Thoracic aorta (tissue), 2 donors: ENCODE measurements at regions not wholly inside any gene's neighbourhood (a gene's known extent, or its start where the extent isn't known, plus 50 kb on each side); places are given as distances from the start of the nearest gene placed in this dataset.

Experiments used
- ATAC-seq: fragments of 150-250 bp; one replicate; pipeline ENCODE4 v1.8.0; 2017; ENCODE audit warnings: low read depth; ENCODE audit not compliant: insufficient number of reproducible peaks, low FRiP score
- DNase-seq: peaks from one replicate; pipeline ENCODE4 v3.0.0-alpha.2; 2020; ENCODE audit warnings: low spot score
- H3K27ac ChIP-seq, 2 donors: fragments of 200-600 bp; sonication (generic); 1 replicate in 1 of 2; 2 replicates in 1 of 2; pipeline ENCODE4 v1.5.1; 2016; ENCODE audit warnings: mild to moderate bottlenecking in 2 of 2, moderate library complexity in 2 of 2
- H3K27me3 ChIP-seq: fragments of 200-600 bp; sonication (generic); replicated peaks from 2 replicates; pipeline ENCODE4 v1.6.0; 2016; ENCODE audit warnings: mild to moderate bottlenecking; ENCODE audit not compliant: insufficient read depth
- H3K36me3 ChIP-seq: fragments of 200-600 bp; sonication (generic); one replicate; pipeline ENCODE4 v1.5.1; 2016
- H3K4me1 ChIP-seq, 2 donors: fragments of 200-600 bp; sonication (generic); 1 replicate in 1 of 2; 2 replicates in 1 of 2; pipeline versions ENCODE4 v1.5.1 to v1.6.0; 2016; ENCODE audit warnings: low read depth in 2 of 2, mild to moderate bottlenecking in 1 of 2; ENCODE audit not compliant: control insufficient read depth in 1 of 2
- H3K4me3 ChIP-seq: fragments of 200-600 bp; sonication (generic); 2 replicates; pipeline ENCODE4 v1.5.1; 2016; ENCODE audit warnings: mild to moderate bottlenecking
- H3K9me3 ChIP-seq: fragments of 200-600 bp; sonication (generic); 2 replicates; pipeline ENCODE4 v1.5.1; 2016
- CTCF ChIP-seq: fragments of 200-600 bp; sonication (generic); IDR thresholded peaks from one replicate; pipeline ENCODE4 v1.5.1; 2019; ENCODE audit warnings: antibody characterized with exemption

GRCh38 chr14:59017285-59017965, 171.0 kb upstream of the DAAM1 start:
- no peak for TF ChIP-seq CTCF
- DNase-seq (no peak), ATAC-seq (no peak)
- no peak overlapping the region for H3K4me3 ChIP-seq
- H3K36me3 ChIP-seq, result no peaks in the 10 kb centered on the region
- H3K27ac ChIP-seq, result no peak overlapping the region
- no peaks in the 10 kb centered on the region for H3K4me1 ChIP-seq
- H3K27me3 ChIP-seq, result no peaks in the 10 kb centered on the region
- peaks cover 8% of the 10 kb centered on the region for H3K9me3 ChIP-seq

- TF ChIP-seq CTCF, result no peak
- no peaks in the 10 kb centered on the region for H3K36me3 ChIP-seq
- H3K27ac ChIP-seq, result no peak overlapping the region
- no peaks in the 10 kb centered on the region for H3K4me1 ChIP-seq
- no peak for ATAC-seq
- H3K4me3 ChIP-seq, result no peak overlapping the region
- no peaks in the 10 kb centered on the region for H3K27me3 ChIP-seq
- no peaks in the 10 kb centered on the region for H3K9me3 ChIP-seq
- no peak for DNase-seq
These were observed 170.0 kb upstream of the DAAM1 start for GRCh38 chr14:59018460-59018859.

- H3K4me1 ChIP-seq, result no peaks in the 10 kb centered on the region
- DNase-seq, result no peak
- ATAC-seq, result no peak
- no peak overlapping the region for H3K4me3 ChIP-seq
- TF ChIP-seq CTCF, result no peak
- H3K36me3 ChIP-seq, result no peaks in the 10 kb centered on the region
- no peak overlapping the region for H3K27ac ChIP-seq
- no peaks in the 10 kb centered on the region for H3K9me3 ChIP-seq
- no peaks in the 10 kb centered on the region for H3K27me3 ChIP-seq
These were observed 169.5 kb upstream of the DAAM1 start for GRCh38 chr14:59018978-59019377.

DNA sequence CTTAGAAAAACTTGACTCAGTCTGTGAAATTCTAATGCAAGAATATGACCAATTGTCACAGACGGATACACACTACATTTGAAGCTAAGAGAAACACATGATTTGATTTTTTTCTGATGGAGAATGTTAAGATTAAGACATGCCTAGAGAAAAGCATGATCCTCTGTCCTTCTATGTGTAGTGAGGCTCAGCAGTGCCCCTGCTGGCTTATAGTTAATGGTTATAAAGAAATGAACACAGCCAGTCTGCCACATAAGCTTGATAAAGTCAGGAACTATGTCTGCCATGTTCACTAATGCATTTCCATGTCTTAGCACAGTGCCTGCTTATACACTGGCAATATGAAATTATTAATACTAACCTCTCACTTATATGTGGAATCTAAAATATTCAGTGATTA, 168.1 kb upstream of the DAAM1 start:
- no peak overlapping the region for H3K27ac ChIP-seq
- H3K36me3 ChIP-seq, result no peaks in the 10 kb centered on the region
- no peaks in the 10 kb centered on the region for H3K9me3 ChIP-seq
- no peaks in the 10 kb centered on the region for H3K4me1 ChIP-seq
- ATAC-seq (no peak), DNase-seq (no peak)
- H3K27me3 ChIP-seq, result no peaks in the 10 kb centered on the region
- no peak for TF ChIP-seq CTCF
- H3K4me3 ChIP-seq, result no peak overlapping the region

DNA sequence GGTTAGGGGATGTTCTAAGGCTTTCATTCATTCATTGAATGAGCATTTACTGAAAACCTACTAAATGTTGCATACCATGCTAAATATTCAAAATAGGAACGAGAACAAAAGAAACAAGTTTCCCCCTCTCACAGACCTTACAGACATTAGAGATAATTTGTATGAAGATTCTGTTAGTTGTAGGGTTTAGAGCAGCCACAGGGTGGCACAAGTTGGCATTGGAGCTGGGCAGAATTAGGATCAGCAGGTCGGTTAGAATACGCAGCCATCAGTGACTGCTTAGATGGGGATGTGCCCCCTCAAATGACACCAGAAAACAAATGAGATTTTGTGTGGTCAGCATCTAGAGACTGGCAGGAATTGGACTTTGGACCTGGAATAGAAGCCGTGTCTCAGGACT, 166.3 kb upstream of the DAAM1 start:
- no peak for TF ChIP-seq CTCF
- no peak for DNase-seq
- no peaks in the 10 kb centered on the region for H3K4me1 ChIP-seq
- no peak overlapping the region for H3K27ac ChIP-seq
- no peaks in the 10 kb centered on the region for H3K27me3 ChIP-seq
- H3K36me3 ChIP-seq, result no peaks in the 10 kb centered on the region
- no peaks in the 10 kb centered on the region for H3K9me3 ChIP-seq
- H3K4me3 ChIP-seq, result no peak overlapping the region
- no peak for ATAC-seq
